ENCODE measurements at regions not wholly inside any gene's neighbourhood (a gene's known extent, or its start where the extent isn't known, plus 50 kb on each side); places are given as distances from the start of the nearest gene placed in this dataset.

- H3K4me3 ChIP-seq: no peak overlapping the region
- intact Hi-C loops (cut with DNase I; ENCODE audit: low total_unique reads): no loop called here
- H3K27ac ChIP-seq: no peak overlapping the region
- DNase-seq (no peak), ATAC-seq (no peak)
- in situ Hi-C loops (cut with MboI; ENCODE audit: low sequenced_read_pairs in 4 of 4): no loop called here
- TF ChIP-seq POLR2A (IDR thresholded peaks at IDR 0.05): no peak
- no peak for TF ChIP-seq CTCF (IDR thresholded peaks at IDR 0.05 in 4 of 5, conservative IDR thresholded peaks at IDR 0.05 in 1 of 5)
- no peaks in the 10 kb centered on the region for H3K36me3 ChIP-seq
- no peaks in the 10 kb centered on the region for H3K9me3 ChIP-seq
- no peaks in the 10 kb centered on the region for H3K27me3 ChIP-seq
- no peaks in the 10 kb centered on the region for H3K4me1 ChIP-seq
Measured at GRCh38 chr17:11005940-11006339, 168.1 kb upstream of the PIRT start.

GRCh38 chr17:11002417-11002816 is 164.5 kb upstream of the PIRT start:
- Histone ChIP-seq H3K27ac (no peak overlapping the region), H3K4me3 (no peak overlapping the region), H3K9me3 (no peaks in the 10 kb centered on the region), H3K4me1 (no peaks in the 10 kb centered on the region), H3K36me3 (no peaks in the 10 kb centered on the region), H3K27me3 (no peaks in the 10 kb centered on the region)
- in situ Hi-C loops (cut with MboI; ENCODE audit: low sequenced_read_pairs in 4 of 4) (no loop called here), intact Hi-C loops (cut with DNase I; ENCODE audit: low total_unique reads) (no loop called here)
- DNase-seq (no peak), ATAC-seq (no peak)
- no peak for TF ChIP-seq POLR2A (IDR thresholded peaks at IDR 0.05)
- TF ChIP-seq CTCF (IDR thresholded peaks at IDR 0.05 in 4 of 5, conservative IDR thresholded peaks at IDR 0.05 in 1 of 5): no peak

- no peak for TF ChIP-seq CTCF (IDR thresholded peaks at IDR 0.05 in 4 of 5, conservative IDR thresholded peaks at IDR 0.05 in 1 of 5)
- Histone ChIP-seq H3K27me3 (no peaks in the 10 kb centered on the region), H3K9me3 (no peaks in the 10 kb centered on the region), H3K4me3 (no peak overlapping the region), H3K36me3 (no peaks in the 10 kb centered on the region), H3K27ac (no peak overlapping the region), H3K4me1 (no peaks in the 10 kb centered on the region)
- in situ Hi-C loops (cut with MboI; ENCODE audit: low sequenced_read_pairs in 4 of 4): no loop called here
- ATAC-seq: no peak
- no peak for DNase-seq
- intact Hi-C loops (cut with DNase I; ENCODE audit: low total_unique reads): no loop called here
Measured at GRCh38 chr17:11001651-11002050, 163.8 kb upstream of the PIRT start.

GRCh38 chr17:10999484-10999883 is 161.6 kb upstream of the PIRT start:
- no peak for ATAC-seq

More at GRCh38 chr17:10999484-10999883, 161.6 kb upstream of the PIRT start:
- in situ Hi-C loops (cut with MboI; ENCODE audit: low sequenced_read_pairs in 4 of 4): loop anchor here in 2 of 4 donors (10.0 to 25.0 kb wide), 2 partner anchors 65 to 88 kb away; no protein-coding TSS in a partner anchor
- no peaks in the 10 kb centered on the region for H3K27me3 ChIP-seq
- H3K4me3 ChIP-seq: no peak overlapping the region
- intact Hi-C loops (cut with DNase I; ENCODE audit: low total_unique reads): no loop called here
- no peaks in the 10 kb centered on the region for H3K9me3 ChIP-seq
- no peak overlapping the region for H3K27ac ChIP-seq
- H3K4me1 ChIP-seq: no peaks in the 10 kb centered on the region
- DNase-seq: no peak
- TF ChIP-seq CTCF (IDR thresholded peaks at IDR 0.05 in 4 of 5, conservative IDR thresholded peaks at IDR 0.05 in 1 of 5) (no peak), POLR2A (IDR thresholded peaks at IDR 0.05) (no peak)
- H3K36me3 ChIP-seq: no peaks in the 10 kb centered on the region

All from gastrocnemius medialis (tissue), 4 donors.